ENCODE measurements at regions not wholly inside any gene's neighbourhood (a gene's known extent, or its start where the extent isn't known, plus 50 kb on each side); places are given as distances from the start of the nearest gene placed in this dataset.

GRCh38 chrX:46218373-46218772 lies 326.8 kb downstream of the ZNF674 start:
- no peak overlapping the region for H3K27ac ChIP-seq (ENCODE audit: insufficient read length, low read depth, low read length)
- WGBS (ENCODE audit: extremely low coverage, insufficient read length, low lambda C conversion rate) = no CpG with 5 or more reads among the region's 1 CpG

More at GRCh38 chrX:46218373-46218772, 326.8 kb downstream of the ZNF674 start:
- Histone ChIP-seq H3K79me2 (ENCODE audit: insufficient read depth, low read length) (no peaks in the 10 kb centered on the region), H2AFZ (ENCODE audit: low read length) (no peak overlapping the region), H2BK20ac (ENCODE audit: low read depth, low read length, poor library complexity, severe bottlenecking) (no peak overlapping the region), H3K14ac (ENCODE audit: insufficient read depth, low read length) (no peak overlapping the region), H3K27me3 (ENCODE audit: insufficient read depth, low read length) (no peaks in the 10 kb centered on the region), H3K9ac (ENCODE audit: extremely low read depth, insufficient read length, low read length) (no peak overlapping the region), H2BK5ac (ENCODE audit: insufficient read length, low read length) (no peak overlapping the region), H3K4me2 (ENCODE audit: insufficient read depth, insufficient read length, low read length) (no peak overlapping the region), H3K23ac (ENCODE audit: insufficient read length, low read depth, low read length) (no peak overlapping the region), H3K23me2 (ENCODE audit: insufficient read length, low read depth, low read length, poor library complexity, severe bottlenecking) (no peaks in the 10 kb centered on the region), H4K8ac (replicated peaks; ENCODE audit: insufficient read length, low read depth, low read length) (no peak overlapping the region), H3T11ph (ENCODE audit: low read length) (no peak overlapping the region), H3K79me1 (ENCODE audit: insufficient read depth, low read depth, low read length, poor library complexity, severe bottlenecking) (no peaks in the 10 kb centered on the region), H4K5ac (ENCODE audit: insufficient read length, low read depth, low read length) (no peak overlapping the region), H3K18ac (ENCODE audit: insufficient read length, low read depth, low read length) (no peak overlapping the region), H3K4me1 (ENCODE audit: insufficient read depth, low read length) (no peaks in the 10 kb centered on the region), H2BK12ac (ENCODE audit: insufficient read length, low read depth, low read length) (no peak overlapping the region), H2BK15ac (ENCODE audit: low read depth, low read length) (no peak overlapping the region), H3K4ac (ENCODE audit: low read depth, low read length) (no peak overlapping the region), H3K56ac (ENCODE audit: insufficient read length, low read depth, low read length) (no peak overlapping the region), H4K20me1 (ENCODE audit: control insufficient read depth, insufficient read depth, insufficient read length) (no peaks in the 10 kb centered on the region), H3K9me3 (ENCODE audit: control insufficient read depth, low read depth, low read length) (no peaks in the 10 kb centered on the region), H2AK5ac (ENCODE audit: insufficient read length, low read length) (no peak overlapping the region), H2BK120ac (ENCODE audit: low read depth, low read length, poor library complexity, severe bottlenecking) (no peak overlapping the region), H4K91ac (ENCODE audit: insufficient read length, low read depth, low read length) (no peak overlapping the region)
- TF ChIP-seq, protein P1, sequence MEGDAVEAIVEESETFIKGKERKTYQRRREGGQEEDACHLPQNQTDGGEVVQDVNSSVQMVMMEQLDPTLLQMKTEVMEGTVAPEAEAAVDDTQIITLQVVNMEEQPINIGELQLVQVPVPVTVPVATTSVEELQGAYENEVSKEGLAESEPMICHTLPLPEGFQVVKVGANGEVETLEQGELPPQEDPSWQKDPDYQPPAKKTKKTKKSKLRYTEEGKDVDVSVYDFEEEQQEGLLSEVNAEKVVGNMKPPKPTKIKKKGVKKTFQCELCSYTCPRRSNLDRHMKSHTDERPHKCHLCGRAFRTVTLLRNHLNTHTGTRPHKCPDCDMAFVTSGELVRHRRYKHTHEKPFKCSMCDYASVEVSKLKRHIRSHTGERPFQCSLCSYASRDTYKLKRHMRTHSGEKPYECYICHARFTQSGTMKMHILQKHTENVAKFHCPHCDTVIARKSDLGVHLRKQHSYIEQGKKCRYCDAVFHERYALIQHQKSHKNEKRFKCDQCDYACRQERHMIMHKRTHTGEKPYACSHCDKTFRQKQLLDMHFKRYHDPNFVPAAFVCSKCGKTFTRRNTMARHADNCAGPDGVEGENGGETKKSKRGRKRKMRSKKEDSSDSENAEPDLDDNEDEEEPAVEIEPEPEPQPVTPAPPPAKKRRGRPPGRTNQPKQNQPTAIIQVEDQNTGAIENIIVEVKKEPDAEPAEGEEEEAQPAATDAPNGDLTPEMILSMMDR (conservative IDR thresholded peaks at IDR 0.05) = no peak
- no peak overlapping the region for H3K27ac Mint-ChIP-seq
- peaks cover 48 to 59% of the 10 kb centered on the region in 2 experiments for H3K9me3 Mint-ChIP-seq
- H3K36me3 Mint-ChIP-seq (ENCODE audit: insufficient read depth in 1 of 3, low read depth in 3 of 3) = peaks cover 0 to 2% (median 0%) of the 10 kb centered on the region in 3 experiments; a peak in 3 of 7 replicates
- DNase-seq = no peak
- H3K27me3 Mint-ChIP-seq (ENCODE audit: low read depth) = no peaks in the 10 kb centered on the region; the same call in none of the 2 replicates
- peaks cover 4 to 5% of the 10 kb centered on the region in 2 experiments for H3K4me1 Mint-ChIP-seq
- H3K4me3 Mint-ChIP-seq = no peak overlapping the region
